ENCODE measurements at regions not wholly inside any gene's neighbourhood (a gene's known extent, or its start where the extent isn't known, plus 50 kb on each side); places are given as distances from the start of the nearest gene placed in this dataset.

GRCh38 chr13:107284173-107284572 is 716.2 kb upstream of the ARGLU1 start:
- H3K4me3 Mint-ChIP-seq (ENCODE audit: unreplicated experiment): no peak overlapping the region
- peaks cover 2% of the 10 kb centered on the region for H3K9me3 Mint-ChIP-seq (ENCODE audit: low read depth)
- DNase-seq (ENCODE audit: low spot score): no peak
- no peak for TF ChIP-seq CTCF (IDR thresholded peaks at IDR 0.05)
- no peaks in the 10 kb centered on the region for H3K36me3 Mint-ChIP-seq (ENCODE audit: low read depth)
- H3K27me3 Mint-ChIP-seq (ENCODE audit: low read depth): no peaks in the 10 kb centered on the region
- peaks cover 6% of the 10 kb centered on the region for H3K4me1 Mint-ChIP-seq (ENCODE audit: low read depth)
- H3K27ac Mint-ChIP-seq (ENCODE audit: unreplicated experiment): no peak overlapping the region

- H3K36me3 Mint-ChIP-seq (ENCODE audit: low read depth): no peaks in the 10 kb centered on the region
- H3K27ac Mint-ChIP-seq (ENCODE audit: unreplicated experiment): no peak overlapping the region
- no peak overlapping the region for H3K4me3 Mint-ChIP-seq (ENCODE audit: unreplicated experiment)
- H3K9me3 Mint-ChIP-seq (ENCODE audit: low read depth): no peaks in the 10 kb centered on the region
- no peak for TF ChIP-seq CTCF (IDR thresholded peaks at IDR 0.05)
- no peaks in the 10 kb centered on the region for H3K27me3 Mint-ChIP-seq (ENCODE audit: low read depth)
- H3K4me1 Mint-ChIP-seq (ENCODE audit: low read depth): no peaks in the 10 kb centered on the region
- DNase-seq (ENCODE audit: low spot score): no peak
These were observed 710.0 kb upstream of the ARGLU1 start for GRCh38 chr13:107277911-107278310.

- H3K4me1 Mint-ChIP-seq (ENCODE audit: low read depth): no peaks in the 10 kb centered on the region
- no peaks in the 10 kb centered on the region for H3K9me3 Mint-ChIP-seq (ENCODE audit: low read depth)
- H3K27me3 Mint-ChIP-seq (ENCODE audit: low read depth): no peaks in the 10 kb centered on the region
- TF ChIP-seq CTCF (IDR thresholded peaks at IDR 0.05): no peak
- no peak overlapping the region for H3K27ac Mint-ChIP-seq (ENCODE audit: unreplicated experiment)
- H3K4me3 Mint-ChIP-seq (ENCODE audit: unreplicated experiment): no peak overlapping the region
- DNase-seq (ENCODE audit: low spot score): no peak
- H3K36me3 Mint-ChIP-seq (ENCODE audit: low read depth): no peaks in the 10 kb centered on the region
These were observed 709.0 kb upstream of the ARGLU1 start for GRCh38 chr13:107276936-107277335.

- no peak for TF ChIP-seq CTCF (IDR thresholded peaks at IDR 0.05)
- no peaks in the 10 kb centered on the region for H3K27me3 Mint-ChIP-seq (ENCODE audit: low read depth)
- no peak overlapping the region for H3K4me3 Mint-ChIP-seq (ENCODE audit: unreplicated experiment)
- H3K36me3 Mint-ChIP-seq (ENCODE audit: low read depth): no peaks in the 10 kb centered on the region
- no peak for DNase-seq (ENCODE audit: low spot score)
- no peak overlapping the region for H3K27ac Mint-ChIP-seq (ENCODE audit: unreplicated experiment)
- H3K4me1 Mint-ChIP-seq (ENCODE audit: low read depth): peaks cover 4% of the 10 kb centered on the region
- H3K9me3 Mint-ChIP-seq (ENCODE audit: low read depth): no peaks in the 10 kb centered on the region
These were observed 708.1 kb upstream of the ARGLU1 start for GRCh38 chr13:107275945-107276614.

DNA sequence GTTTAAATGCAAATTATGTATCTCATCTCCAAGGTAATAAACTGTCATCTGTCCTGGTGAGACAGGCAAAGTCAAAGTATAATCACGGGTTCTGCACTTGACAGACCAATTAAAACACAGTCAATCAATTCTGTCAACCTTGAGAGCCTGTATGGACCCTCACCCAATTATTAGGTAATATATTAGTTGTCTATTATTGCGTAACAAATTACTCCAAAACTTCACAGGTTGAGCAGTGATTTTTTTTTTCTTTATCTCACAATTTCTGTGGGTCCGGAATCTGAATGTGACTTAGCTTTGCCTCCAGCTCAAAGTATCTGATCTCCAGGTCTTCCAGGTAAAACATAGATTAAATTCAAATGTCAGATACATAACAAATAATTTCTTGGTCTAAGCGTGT is 707.4 kb upstream of the ARGLU1 start:
- Mint-ChIP-seq H3K36me3 (ENCODE audit: low read depth) (no peaks in the 10 kb centered on the region), H3K27ac (ENCODE audit: unreplicated experiment) (no peak overlapping the region), H3K4me3 (ENCODE audit: unreplicated experiment) (no peak overlapping the region), H3K27me3 (ENCODE audit: low read depth) (no peaks in the 10 kb centered on the region), H3K4me1 (ENCODE audit: low read depth) (peaks cover 6% of the 10 kb centered on the region), H3K9me3 (ENCODE audit: low read depth) (no peaks in the 10 kb centered on the region)
- no peak for DNase-seq (ENCODE audit: low spot score)
- TF ChIP-seq CTCF (IDR thresholded peaks at IDR 0.05): no peak

All from chondrocyte (in vitro differentiated cells).